Stomach (tissue), 8 donors: ENCODE measurements at regions not wholly inside any gene's neighbourhood (a gene's known extent, or its start where the extent isn't known, plus 50 kb on each side); places are given as distances from the start of the nearest gene placed in this dataset.
A peak's percentile ranks its signal among the peaks of the same experiment; 100 is the strongest.

Experiments used
- DNase-seq, 2 donors: peaks; one replicate each; pipeline versions ENCODE4 v3.0.0 to v3.0.0-alpha.2; 2013 to 2019
- H3K27ac ChIP-seq, 5 donors: fragments of 200-600 bp in 4 of 5; sonication (generic) in 4 of 5; one replicate each; pipeline ENCODE4 v1.5.1; 2013 to 2019; ENCODE audit warnings: mild to moderate bottlenecking in 1 of 5, moderate library complexity in 1 of 5
- H3K27me3 ChIP-seq, 3 donors: fragments of 200-600 bp; sonication (generic); one replicate each; pipeline ENCODE4 v1.5.1; 2017 to 2019; ENCODE audit warnings: mixed run types in 1 of 3
- H3K36me3 ChIP-seq, 4 donors: fragments of 200-600 bp; sonication (generic); 1 replicate in 3 of 4; 2 replicates in 1 of 4; pipeline ENCODE4 v1.5.1; 2016 to 2019
- H3K4me1 ChIP-seq, 4 donors: fragments of 200-600 bp; sonication (generic); one replicate each; pipeline ENCODE4 v1.5.1; 2016 to 2019
- H3K4me3 ChIP-seq, 4 donors: fragments of 200-600 bp; sonication (generic) in 3 of 4; one replicate each; pipeline ENCODE4 v1.5.1; 2016 to 2019; ENCODE audit warnings: mild to moderate bottlenecking in 1 of 4
- H3K9me3 ChIP-seq, 4 donors: fragments of 200-600 bp; sonication (generic); one replicate each; pipeline ENCODE4 v1.5.1; 2016 to 2019
- CTCF ChIP-seq, 7 experiments: fragments of 450-650 bp in 4 of 7; fragments of 200-600 bp in 3 of 7; sonication (generic) in 3 of 7; IDR thresholded peaks; one replicate each; pipeline ENCODE4 v1.5.1; 2016 to 2019; ENCODE audit warnings: antibody characterized with exemption in 7 of 7, control low read depth in 2 of 7, mild to moderate bottlenecking in 1 of 7
- EP300 ChIP-seq: sonication (generic); formaldehyde crosslinking; IDR thresholded peaks from one replicate; pipeline ENCODE4 v1.6.1; 2017; ENCODE audit warnings: antibody characterized with exemption
- POLR2A ChIP-seq, 4 donors: fragments of 450-650 bp; IDR thresholded peaks; one replicate each; pipeline ENCODE4 v1.6.1; 2016; ENCODE audit warnings: antibody characterized with exemption in 4 of 4, control low read depth in 2 of 4, mild to moderate bottlenecking in 1 of 4, moderate library complexity in 1 of 4
- POLR2AphosphoS5 ChIP-seq, 3 donors: sonication (generic); formaldehyde crosslinking; IDR thresholded peaks; one replicate each; pipeline ENCODE4 v1.6.1; 2016; ENCODE audit warnings: antibody characterized with exemption in 3 of 3
- WGBS, 5 donors: extraction: QIAGEN DNeasy Blood & Tissue Kit in 3 of 5; methylation state at CpG; one replicate each; pipeline versions ENCODE4 v1.1.5 to v1.1.7; 2013 to 2018; 5-methylcytosine and 5-hydroxymethylcytosine counted together
- intact Hi-C: fragments of 100-400 bp; cut with DNase I; formaldehyde crosslinking; loops from one replicate; pipeline ENCODE4 v1.15.1; 2023; ENCODE audit warnings: low total_unique reads
- donor health status: healthy with polysubstance abuse.
- donor health status: Bipolar disorder and iron deficiency.
- donor health status: healthy.

DNA sequence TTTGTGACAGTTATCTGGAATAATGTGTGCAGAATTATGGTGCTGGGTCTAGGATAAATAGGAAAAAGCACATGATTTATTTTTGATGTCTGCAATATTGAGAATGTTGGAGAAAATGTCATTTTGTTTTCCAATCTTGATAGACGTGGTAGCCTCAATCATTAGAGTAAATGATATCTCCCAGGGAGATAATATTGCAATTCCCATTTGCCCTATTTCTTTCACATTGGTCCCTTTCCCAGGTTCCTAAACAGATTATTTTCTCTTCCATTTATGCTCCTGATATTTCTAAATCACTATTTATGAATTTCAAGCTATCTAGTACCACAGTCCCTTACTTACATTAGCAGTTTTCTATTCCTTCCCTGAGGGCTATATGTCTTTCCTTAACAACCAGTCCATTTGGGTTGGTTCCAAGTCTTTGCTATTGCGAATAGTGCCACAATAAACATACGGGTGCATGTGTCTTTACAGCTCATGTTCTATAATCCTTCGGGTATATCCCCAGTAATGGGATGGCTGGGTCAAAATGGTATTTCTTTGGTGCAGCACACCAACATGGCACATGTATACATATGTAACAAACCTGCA, 447.3 kb downstream of the PLA2G4A start:
- no peaks in the 10 kb centered on the region for H3K9me3 ChIP-seq
- TF ChIP-seq EP300 (no peak), POLR2AphosphoS5 (IDR thresholded peaks at IDR 0.05) (no peak), POLR2A (IDR thresholded peaks at IDR 0.05) (no peak), CTCF (IDR thresholded peaks at IDR 0.05) (no peak)
- no peak overlapping the region for H3K27ac ChIP-seq
- DNase-seq = peak in 1 of 2 donors; percentile 5
- H3K36me3 ChIP-seq = no peaks in the 10 kb centered on the region
- no peaks in the 10 kb centered on the region for H3K27me3 ChIP-seq
- no peak overlapping the region for H3K4me3 ChIP-seq
- H3K4me1 ChIP-seq = no peaks in the 10 kb centered on the region
- intact Hi-C loops = no loop called here
- WGBS, 5 donors = 60 to 75% (median 71%) methylated on average over 4 of the region's 4 CpGs

- no peaks in the 10 kb centered on the region for H3K4me1 ChIP-seq
- no peak overlapping the region for H3K4me3 ChIP-seq
- no peaks in the 10 kb centered on the region for H3K36me3 ChIP-seq
- no peak for DNase-seq
- intact Hi-C loops = no loop called here
- TF ChIP-seq EP300 = no peak
- no peak for TF ChIP-seq POLR2A (IDR thresholded peaks at IDR 0.05)
- no peak for TF ChIP-seq POLR2AphosphoS5 (IDR thresholded peaks at IDR 0.05)
- no peak for TF ChIP-seq CTCF (IDR thresholded peaks at IDR 0.05)
- no peak overlapping the region for H3K27ac ChIP-seq
- no peaks in the 10 kb centered on the region for H3K27me3 ChIP-seq
- H3K9me3 ChIP-seq = no peaks in the 10 kb centered on the region
Measured at GRCh38 chr1:187276677-187277076, 447.9 kb downstream of the PLA2G4A start.

GRCh38 chr1:187280031-187280430, 451.3 kb downstream of the PLA2G4A start:
- H3K4me3 ChIP-seq = no peak overlapping the region
- no peaks in the 10 kb centered on the region for H3K4me1 ChIP-seq
- H3K9me3 ChIP-seq = no peaks in the 10 kb centered on the region
- H3K27ac ChIP-seq = no peak overlapping the region
- TF ChIP-seq CTCF (IDR thresholded peaks at IDR 0.05) (no peak), EP300 (no peak), POLR2A (IDR thresholded peaks at IDR 0.05) (no peak), POLR2AphosphoS5 (IDR thresholded peaks at IDR 0.05) (no peak)
- no peak for DNase-seq
- no peaks in the 10 kb centered on the region for H3K27me3 ChIP-seq
- intact Hi-C loops = no loop called here
- no peaks in the 10 kb centered on the region for H3K36me3 ChIP-seq

DNA sequence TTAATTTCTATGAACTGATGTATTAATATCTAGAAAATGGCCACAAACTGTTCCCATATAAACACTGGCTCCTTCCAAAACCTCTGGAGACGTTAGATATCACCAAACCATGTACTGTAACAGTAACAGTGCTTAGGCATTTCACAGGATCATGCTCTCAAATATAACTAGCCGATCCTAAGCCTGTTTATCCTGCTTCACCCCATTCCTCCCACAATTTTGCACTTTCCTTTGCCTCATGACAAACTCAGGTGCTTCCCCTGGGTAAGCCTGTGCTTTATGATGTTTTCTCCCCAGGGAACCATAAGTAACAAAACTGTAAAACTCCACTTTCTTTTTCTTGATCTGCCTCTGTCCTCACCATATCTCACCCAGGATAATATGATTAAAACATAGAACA, 452.3 kb downstream of the PLA2G4A start:
- no peaks in the 10 kb centered on the region for H3K4me1 ChIP-seq
- no peak overlapping the region for H3K4me3 ChIP-seq
- H3K27me3 ChIP-seq = no peaks in the 10 kb centered on the region
- no peak overlapping the region for H3K27ac ChIP-seq
- WGBS, 5 donors = 38 to 53% (median 41%) methylated on average over 2 of the region's 2 CpGs
- peaks cover 0 to 4% (median 2%) of the 10 kb centered on the region in 4 donors for H3K9me3 ChIP-seq
- DNase-seq = no peak
- TF ChIP-seq EP300 (no peak), POLR2A (IDR thresholded peaks at IDR 0.05) (no peak), CTCF (IDR thresholded peaks at IDR 0.05) (no peak), POLR2AphosphoS5 (IDR thresholded peaks at IDR 0.05) (no peak)
- intact Hi-C loops = no loop called here
- H3K36me3 ChIP-seq = no peaks in the 10 kb centered on the region
